ENCODE measurements at regions not wholly inside any gene's neighbourhood (a gene's known extent, or its start where the extent isn't known, plus 50 kb on each side); places are given as distances from the start of the nearest gene placed in this dataset.
"Not testable (repeated sequence)": the region's sequence is repeated elsewhere in the genome, so short reads cannot be mapped to it uniquely, and the experiment has no call there.

GRCh38 chrX:138847930-138848329 lies 136.4 kb upstream of the FGF13 start:
- DNase-seq: no peak

- no peak for DNase-seq
Measured at GRCh38 chrX:138845786-138846185, 134.3 kb upstream of the FGF13 start.

GRCh38 chrX:138807400-138807799 lies 95.9 kb upstream of the FGF13 start:
- DNase-seq: not testable (repeated sequence)

DNA sequence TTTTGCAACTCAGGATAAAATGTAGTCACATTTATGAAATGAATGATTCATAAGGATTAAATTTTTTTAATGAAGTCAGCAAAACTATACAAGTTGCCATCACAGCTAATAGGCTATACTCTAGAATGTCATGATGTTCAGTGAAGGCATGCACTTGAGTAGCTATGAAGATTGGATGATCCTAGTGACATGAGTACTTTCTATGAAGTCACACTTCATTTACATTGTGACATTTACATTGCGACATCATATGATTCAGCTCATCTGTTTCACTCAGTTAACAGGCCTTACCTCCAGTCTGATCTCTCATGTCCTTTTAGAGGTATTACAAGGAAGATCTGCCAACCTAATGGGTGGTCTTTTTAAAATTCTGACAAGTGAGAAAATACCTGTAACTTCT lies 82.7 kb upstream of the FGF13 start:
- DNase-seq: no peak

DNA sequence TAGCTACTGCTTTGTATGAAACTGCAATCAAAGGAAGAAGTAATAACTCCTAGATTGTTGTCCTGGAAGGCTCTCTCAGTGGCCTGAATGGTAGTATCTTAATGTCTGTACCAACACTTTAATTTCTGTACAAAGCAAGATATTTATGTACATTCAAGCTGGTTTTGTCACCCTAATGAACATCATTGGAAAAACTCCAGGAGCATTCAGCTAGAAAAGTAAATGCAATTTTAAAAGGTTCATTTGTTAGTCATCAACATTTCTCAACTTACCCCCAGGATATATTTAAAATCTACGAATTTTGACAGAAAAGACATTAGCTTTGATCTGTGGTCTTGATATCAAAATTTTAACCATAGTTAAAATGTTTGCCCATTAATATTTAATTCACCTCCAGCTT lies 80.0 kb upstream of the FGF13 start:
- DNase-seq: no peak

DNA sequence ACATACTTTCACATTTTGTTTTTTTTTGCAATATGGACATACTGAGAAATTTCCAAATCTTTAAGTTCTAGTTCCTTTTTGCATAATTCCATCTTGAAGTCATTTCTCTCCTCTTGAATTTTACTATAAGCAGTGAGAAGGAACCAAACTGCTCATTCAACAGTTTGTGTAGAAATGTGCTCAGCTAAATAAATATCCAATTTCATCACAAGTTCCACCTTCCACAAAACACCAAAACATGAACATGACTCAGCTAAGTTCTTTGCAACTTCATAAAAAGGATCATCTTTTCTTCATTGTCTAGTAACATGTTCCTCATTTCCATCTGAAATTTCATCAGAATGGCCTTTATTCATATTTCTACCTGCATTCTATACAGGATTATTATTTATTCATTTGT lies 77.3 kb upstream of the FGF13 start:
- no peak for DNase-seq

GRCh38 chrX:138778576-138778909 lies 67.0 kb upstream of the FGF13 start:
- DNase-seq: not testable (repeated sequence)

- DNase-seq: not testable (repeated sequence)
Measured at GRCh38 chrX:138777908-138778575, 66.5 kb upstream of the FGF13 start.

GRCh38 chrX:138777230-138777629 lies 65.7 kb upstream of the FGF13 start:
- DNase-seq: no peak

- DNase-seq: peak in 1 of 2 experiments; percentile 4
Measured at GRCh38 chrX:138775517-138775916, 64.0 kb upstream of the FGF13 start.

GRCh38 chrX:138771047-138771446 lies 59.5 kb upstream of the FGF13 start:
- DNase-seq: no peak

- no peak for DNase-seq
Measured at GRCh38 chrX:138769918-138770317, 58.4 kb upstream of the FGF13 start.

- DNase-seq: no peak
Measured at GRCh38 chrX:138765051-138765450, 53.5 kb upstream of the FGF13 start.

GRCh38 chrX:138763761-138764160 lies 52.2 kb upstream of the FGF13 start:
- DNase-seq: no peak

DNA sequence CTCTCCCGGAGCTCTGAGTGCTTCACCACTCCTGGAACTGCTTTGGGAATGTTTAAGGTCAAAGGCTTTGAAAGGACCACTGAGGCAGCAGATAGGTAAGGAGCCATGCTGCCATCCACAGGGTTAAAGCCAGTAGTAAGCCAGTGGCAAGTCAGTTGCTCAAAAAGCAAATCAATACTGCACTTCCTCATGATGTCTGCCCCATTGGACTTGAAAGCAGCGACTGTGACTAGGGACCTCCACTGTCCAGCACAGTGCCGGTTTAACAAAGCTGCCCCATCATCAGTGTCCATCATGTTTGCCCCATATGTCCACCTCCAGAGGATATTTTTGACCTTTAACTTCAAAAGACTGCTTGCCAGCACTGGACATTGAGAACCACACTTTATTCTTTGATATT lies 49.9 kb upstream of the FGF13 start:
- DNase-seq: no peak

All from AML-193 (cell line).